GM13976 (cell line): ENCODE measurements at regions not wholly inside any gene's neighbourhood (a gene's known extent, or its start where the extent isn't known, plus 50 kb on each side); places are given as distances from the start of the nearest gene placed in this dataset.

Experiments used
- DNase-seq: peaks from one replicate; pipeline ENCODE4 v3.0.0; 2012; ENCODE audit warnings: low spot score
- in situ Hi-C: fragments of 300-500 bp; cut with MboI; formaldehyde crosslinking; loops from one replicate; pipeline ENCODE4 v1.12.0; 2022; ENCODE audit warnings: low sequenced_read_pairs, mixed read lengths, inconsistent platforms; ENCODE audit not compliant: unreplicated experiment
- TF ChIP-seq, protein P1 (sequence below): IDR thresholded peaks from 2 replicates; pipeline ENCODE4 v1.5.1; 2012; ENCODE audit warnings: borderline replicate concordance, mild to moderate bottlenecking; ENCODE audit not compliant: insufficient read depth; ENCODE audit errors: extremely low read depth, missing control alignments, control extremely low read depth

GRCh38 chr12:25052196-25052913, 103.5 kb upstream of the BCAT1 start:
- TF ChIP-seq, protein P1, sequence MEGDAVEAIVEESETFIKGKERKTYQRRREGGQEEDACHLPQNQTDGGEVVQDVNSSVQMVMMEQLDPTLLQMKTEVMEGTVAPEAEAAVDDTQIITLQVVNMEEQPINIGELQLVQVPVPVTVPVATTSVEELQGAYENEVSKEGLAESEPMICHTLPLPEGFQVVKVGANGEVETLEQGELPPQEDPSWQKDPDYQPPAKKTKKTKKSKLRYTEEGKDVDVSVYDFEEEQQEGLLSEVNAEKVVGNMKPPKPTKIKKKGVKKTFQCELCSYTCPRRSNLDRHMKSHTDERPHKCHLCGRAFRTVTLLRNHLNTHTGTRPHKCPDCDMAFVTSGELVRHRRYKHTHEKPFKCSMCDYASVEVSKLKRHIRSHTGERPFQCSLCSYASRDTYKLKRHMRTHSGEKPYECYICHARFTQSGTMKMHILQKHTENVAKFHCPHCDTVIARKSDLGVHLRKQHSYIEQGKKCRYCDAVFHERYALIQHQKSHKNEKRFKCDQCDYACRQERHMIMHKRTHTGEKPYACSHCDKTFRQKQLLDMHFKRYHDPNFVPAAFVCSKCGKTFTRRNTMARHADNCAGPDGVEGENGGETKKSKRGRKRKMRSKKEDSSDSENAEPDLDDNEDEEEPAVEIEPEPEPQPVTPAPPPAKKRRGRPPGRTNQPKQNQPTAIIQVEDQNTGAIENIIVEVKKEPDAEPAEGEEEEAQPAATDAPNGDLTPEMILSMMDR: no peak
- peak; percentile 45 for DNase-seq
- in situ Hi-C loops: no loop called here

GRCh38 chr12:25051656-25052195, 102.8 kb upstream of the BCAT1 start:
- TF ChIP-seq, protein P1: no peak
- in situ Hi-C loops: no loop called here
- peak; percentile 50 for DNase-seq

GRCh38 chr12:25051171-25051570, 102.3 kb upstream of the BCAT1 start:
- no peak for DNase-seq
- in situ Hi-C loops: no loop called here
- TF ChIP-seq, protein P1: no peak

DNA sequence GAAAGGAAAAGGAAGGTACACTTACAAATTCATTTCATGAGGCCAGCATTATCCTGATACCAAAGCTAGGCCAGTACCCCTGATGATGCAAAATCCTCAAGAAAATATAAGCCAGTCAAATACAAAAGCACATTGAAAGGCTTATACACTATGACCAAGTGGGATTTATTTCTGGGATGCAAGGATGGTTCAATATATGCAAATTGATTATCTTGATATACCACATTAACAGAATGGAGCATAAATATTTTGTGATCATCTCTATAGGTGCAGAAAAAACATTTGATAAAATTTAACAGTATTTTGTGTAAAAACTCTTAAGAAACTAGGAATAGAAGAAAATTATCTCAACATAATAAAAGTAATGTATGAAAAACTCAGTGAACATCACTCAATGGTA, 97.0 kb upstream of the BCAT1 start:
- TF ChIP-seq, protein P1: no peak
- in situ Hi-C loops: no loop called here
- DNase-seq: no peak

GRCh38 chr12:25041006-25041741, 92.3 kb upstream of the BCAT1 start:
- in situ Hi-C loops: no loop called here
- TF ChIP-seq, protein P1: no peak
- DNase-seq: no peak

- in situ Hi-C loops: no loop called here
- DNase-seq: no peak
- TF ChIP-seq, protein P1: no peak
Measured at GRCh38 chr12:25040593-25040992, 91.7 kb upstream of the BCAT1 start.
